Stomach (tissue), 4 donors: ENCODE measurements at regions not wholly inside any gene's neighbourhood (a gene's known extent, or its start where the extent isn't known, plus 50 kb on each side); places are given as distances from the start of the nearest gene placed in this dataset.

Source experiments
- CTCF ChIP-seq, 7 experiments: fragments of 450-650 bp in 4 of 7; fragments of 200-600 bp in 3 of 7; sonication (generic) in 3 of 7; IDR thresholded peaks; one replicate each; pipeline ENCODE4 v1.5.1; 2016 to 2019; ENCODE audit warnings: antibody characterized with exemption in 7 of 7, control low read depth in 2 of 7, mild to moderate bottlenecking in 1 of 7
- EP300 ChIP-seq: sonication (generic); formaldehyde crosslinking; IDR thresholded peaks from one replicate; pipeline ENCODE4 v1.6.1; 2017; ENCODE audit warnings: antibody characterized with exemption
- POLR2A ChIP-seq, 4 donors: fragments of 450-650 bp; IDR thresholded peaks; one replicate each; pipeline ENCODE4 v1.6.1; 2016; ENCODE audit warnings: antibody characterized with exemption in 4 of 4, control low read depth in 2 of 4, mild to moderate bottlenecking in 1 of 4, moderate library complexity in 1 of 4
- POLR2AphosphoS5 ChIP-seq, 3 donors: sonication (generic); formaldehyde crosslinking; IDR thresholded peaks; one replicate each; pipeline ENCODE4 v1.6.1; 2016; ENCODE audit warnings: antibody characterized with exemption in 3 of 3

GRCh38 chr10:8407501-8408021, 353.1 kb downstream of the GATA3 start:
- no peak for TF ChIP-seq CTCF (IDR thresholded peaks at IDR 0.05)
- TF ChIP-seq EP300: no peak
- TF ChIP-seq POLR2AphosphoS5 (IDR thresholded peaks at IDR 0.05): no peak
- no peak for TF ChIP-seq POLR2A (IDR thresholded peaks at IDR 0.05)
